Vagina (tissue), 2 donors: ENCODE measurements at regions not wholly inside any gene's neighbourhood (a gene's known extent, or its start where the extent isn't known, plus 50 kb on each side); places are given as distances from the start of the nearest gene placed in this dataset. TPM values are rescaled to one million over a fixed set of nuclear protein-coding genes. Genes with fewer than 3 reads are reported as not detected.
A peak's percentile ranks its signal among the peaks of the same experiment; 100 is the strongest.

ENCODE experiments used
- DNase-seq, 2 donors: peaks; one replicate each; pipeline ENCODE4 v3.0.0-alpha.2; 2017; ENCODE audit errors: extremely low spot score in 2 of 2
- H3K27ac ChIP-seq: fragments of 200-600 bp; sonication (generic); one replicate; pipeline ENCODE4 v1.5.1; 2019
- H3K27me3 ChIP-seq: fragments of 200-600 bp; sonication (generic); one replicate; pipeline ENCODE4 v1.5.1; 2019
- H3K36me3 ChIP-seq, 2 donors: fragments of 200-600 bp; sonication (generic); one replicate each; pipeline ENCODE4 v1.5.1; 2017 to 2019
- H3K4me1 ChIP-seq: fragments of 200-600 bp; sonication (generic); one replicate; pipeline ENCODE4 v1.5.1; 2019
- H3K4me3 ChIP-seq, 2 donors: fragments of 200-600 bp; sonication (generic); 1 replicate in 1 of 2; 2 replicates in 1 of 2; pipeline ENCODE4 v1.5.1; 2016 to 2019
- H3K9me3 ChIP-seq: fragments of 200-600 bp; sonication (generic); one replicate; pipeline ENCODE4 v1.5.1; 2019
- POLR2A ChIP-seq, 2 donors: fragments of 450-650 bp; IDR thresholded peaks; one replicate each; pipeline ENCODE4 v1.6.1; 2017; ENCODE audit warnings: antibody characterized with exemption in 2 of 2, mild to moderate bottlenecking in 2 of 2, moderate library complexity in 2 of 2
- POLR2AphosphoS5 ChIP-seq, 2 donors: sonication (generic); formaldehyde crosslinking; IDR thresholded peaks; one replicate each; pipeline ENCODE4 v1.9.0; 2017; ENCODE audit warnings: antibody characterized with exemption in 2 of 2, mild to moderate bottlenecking in 2 of 2, low read depth in 1 of 2; ENCODE audit not compliant: insufficient read depth in 1 of 2
- intact Hi-C: fragments of 100-400 bp; cut with DNase I; formaldehyde crosslinking; loops from one replicate; pipeline ENCODE4 v1.15.1; 2023
- small RNA-seq: library from RNA; depleted of rRNA; stranded (forward); fragments of <200 nt; gene quantifications from one replicate; pipeline ENCODE3, GENCODE V24; 2016
- TF ChIP-seq, protein P1 (sequence below), 3 experiments: fragments of 450-650 bp in 2 of 3; fragments of 200-600 bp in 1 of 3; sonication (generic) in 1 of 3; IDR thresholded peaks; one replicate each; pipeline ENCODE4 v1.5.1; 2017 to 2019; ENCODE audit warnings: antibody characterized with exemption in 3 of 3, mild to moderate bottlenecking in 2 of 3, moderate library complexity in 2 of 3

DNA sequence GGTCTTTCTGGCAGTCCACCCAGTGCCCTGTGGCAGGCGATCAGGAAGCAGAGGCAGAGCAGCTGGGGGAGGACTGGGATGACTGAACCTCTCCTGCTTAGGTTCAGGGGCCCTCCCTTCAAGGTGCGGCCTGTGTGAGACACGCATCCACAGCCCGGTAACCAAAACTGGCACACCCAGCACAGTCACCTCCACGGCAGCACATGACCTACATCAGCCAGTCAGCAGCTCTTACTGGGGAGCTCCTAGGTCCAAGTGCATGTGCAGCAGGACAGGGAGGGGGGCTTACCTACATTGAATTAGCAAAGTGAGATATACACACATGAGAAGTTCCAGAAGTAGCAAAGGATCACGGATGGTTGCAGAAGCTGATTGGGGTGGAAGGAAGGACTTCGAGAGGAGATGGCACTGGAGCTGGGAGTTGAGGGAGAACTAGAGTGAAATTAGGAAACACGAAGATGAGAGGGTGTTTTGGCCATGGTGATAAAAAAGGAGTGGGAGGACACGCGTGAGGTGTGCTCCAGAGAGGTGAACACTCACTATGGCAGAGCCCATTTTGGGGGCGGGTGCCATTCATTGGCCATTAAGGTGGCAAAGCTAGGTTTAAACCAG, 51.4 kb upstream of the IRF2BP2 start:
- peak in 1 of 2 donors; percentile 22 for TF ChIP-seq POLR2AphosphoS5 (IDR thresholded peaks at IDR 0.05; ENCODE audit: insufficient read depth in 1 of 2, low read depth in 1 of 2)
- TF ChIP-seq, protein P1, sequence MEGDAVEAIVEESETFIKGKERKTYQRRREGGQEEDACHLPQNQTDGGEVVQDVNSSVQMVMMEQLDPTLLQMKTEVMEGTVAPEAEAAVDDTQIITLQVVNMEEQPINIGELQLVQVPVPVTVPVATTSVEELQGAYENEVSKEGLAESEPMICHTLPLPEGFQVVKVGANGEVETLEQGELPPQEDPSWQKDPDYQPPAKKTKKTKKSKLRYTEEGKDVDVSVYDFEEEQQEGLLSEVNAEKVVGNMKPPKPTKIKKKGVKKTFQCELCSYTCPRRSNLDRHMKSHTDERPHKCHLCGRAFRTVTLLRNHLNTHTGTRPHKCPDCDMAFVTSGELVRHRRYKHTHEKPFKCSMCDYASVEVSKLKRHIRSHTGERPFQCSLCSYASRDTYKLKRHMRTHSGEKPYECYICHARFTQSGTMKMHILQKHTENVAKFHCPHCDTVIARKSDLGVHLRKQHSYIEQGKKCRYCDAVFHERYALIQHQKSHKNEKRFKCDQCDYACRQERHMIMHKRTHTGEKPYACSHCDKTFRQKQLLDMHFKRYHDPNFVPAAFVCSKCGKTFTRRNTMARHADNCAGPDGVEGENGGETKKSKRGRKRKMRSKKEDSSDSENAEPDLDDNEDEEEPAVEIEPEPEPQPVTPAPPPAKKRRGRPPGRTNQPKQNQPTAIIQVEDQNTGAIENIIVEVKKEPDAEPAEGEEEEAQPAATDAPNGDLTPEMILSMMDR (IDR thresholded peaks at IDR 0.05): no peak
- Histone ChIP-seq H3K27ac (no peak overlapping the region), H3K4me3 (no peak overlapping the region), H3K27me3 (no peaks in the 10 kb centered on the region), H3K4me1 (peaks cover 13% of the 10 kb centered on the region), H3K9me3 (no peaks in the 10 kb centered on the region), H3K36me3 (no peaks in the 10 kb centered on the region)
- no peak for DNase-seq
- intact Hi-C loops: no loop called here

DNA sequence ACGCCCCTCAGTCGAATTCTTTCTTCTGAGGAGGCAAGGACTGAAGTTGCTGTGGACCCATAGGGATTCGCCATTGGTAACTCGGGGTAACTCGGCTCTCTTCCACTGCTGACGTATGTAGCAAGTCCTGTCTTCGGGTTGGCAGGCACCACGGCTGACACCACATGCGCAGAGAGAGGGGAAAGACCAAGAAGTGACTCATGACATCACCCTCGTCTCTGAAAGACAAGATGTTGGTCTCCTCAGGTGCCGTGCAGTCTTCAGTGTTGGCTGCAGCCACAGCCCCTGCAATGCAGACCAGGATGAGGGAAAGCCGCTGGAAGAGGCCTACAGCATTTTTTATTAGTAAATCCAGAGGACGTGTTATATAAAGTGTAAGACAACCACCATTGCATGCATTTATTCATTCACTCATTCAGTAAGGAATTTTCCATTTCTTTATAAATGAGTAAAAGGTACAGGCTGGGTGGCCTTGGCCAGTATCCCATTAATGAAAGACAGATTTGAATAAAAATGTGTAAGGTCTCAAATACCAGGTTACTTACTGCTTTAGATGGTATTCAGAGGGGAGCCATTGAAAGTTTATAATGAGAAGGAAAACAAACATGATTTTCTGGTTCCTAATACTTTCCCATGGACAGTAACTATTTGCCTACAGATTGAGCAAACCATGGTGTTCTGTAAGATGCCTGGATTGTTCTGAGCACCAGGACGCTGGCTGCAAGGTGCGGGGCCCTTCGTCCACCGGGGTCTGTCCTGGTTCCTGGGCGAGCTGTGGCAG, 50.7 kb upstream of the IRF2BP2 start:
- Histone ChIP-seq H3K36me3 (no peaks in the 10 kb centered on the region), H3K27me3 (no peaks in the 10 kb centered on the region), H3K27ac (no peak overlapping the region), H3K9me3 (no peaks in the 10 kb centered on the region), H3K4me1 (peaks cover 18% of the 10 kb centered on the region), H3K4me3 (no peak overlapping the region)
- no peak for DNase-seq
- TF ChIP-seq, protein P1 (IDR thresholded peaks at IDR 0.05): no peak
- TF ChIP-seq POLR2AphosphoS5 (IDR thresholded peaks at IDR 0.05; ENCODE audit: insufficient read depth in 1 of 2, low read depth in 1 of 2) (no peak), POLR2A (IDR thresholded peaks at IDR 0.05) (no peak)
- intact Hi-C loops: no loop called here

Small RNAs in the stretch of these regions (small RNA-seq; reads per million reads assigned to genes)
- not detected for gene RNY4P16
